ENCODE measurements at regions not wholly inside any gene's neighbourhood (a gene's known extent, or its start where the extent isn't known, plus 50 kb on each side); places are given as distances from the start of the nearest gene placed in this dataset.

DNA sequence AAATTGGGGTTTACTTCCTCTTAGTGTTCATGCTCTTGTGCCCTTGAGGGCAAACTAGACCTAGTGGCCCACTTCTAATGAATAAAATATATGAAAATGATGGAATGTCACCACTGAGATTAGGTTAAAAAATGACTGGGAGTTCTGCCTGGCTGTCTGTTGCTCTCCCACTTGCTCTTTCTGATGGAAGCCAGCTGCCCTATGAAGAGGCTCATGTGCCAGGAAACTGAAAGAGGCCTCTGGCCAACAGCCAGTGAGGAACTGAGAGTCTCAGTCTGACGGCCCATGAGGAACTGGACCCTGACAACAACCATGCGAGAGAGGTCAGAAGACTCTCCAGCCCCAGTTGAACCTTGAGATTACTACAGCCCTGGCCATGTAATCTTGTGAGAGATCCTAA lies 107.1 kb upstream of the FHIT start:
- no peaks in the 10 kb centered on the region for H3K4me1 ChIP-seq
- H3K9me3 ChIP-seq, result no peaks in the 10 kb centered on the region
- peak; percentile 72 to 80 for DNase-seq
- H3K4me3 ChIP-seq, result no peak overlapping the region
- intact Hi-C loops (cut with DNase I; ENCODE audit: low total_unique reads), result no loop called here
- TF ChIP-seq, protein P1, sequence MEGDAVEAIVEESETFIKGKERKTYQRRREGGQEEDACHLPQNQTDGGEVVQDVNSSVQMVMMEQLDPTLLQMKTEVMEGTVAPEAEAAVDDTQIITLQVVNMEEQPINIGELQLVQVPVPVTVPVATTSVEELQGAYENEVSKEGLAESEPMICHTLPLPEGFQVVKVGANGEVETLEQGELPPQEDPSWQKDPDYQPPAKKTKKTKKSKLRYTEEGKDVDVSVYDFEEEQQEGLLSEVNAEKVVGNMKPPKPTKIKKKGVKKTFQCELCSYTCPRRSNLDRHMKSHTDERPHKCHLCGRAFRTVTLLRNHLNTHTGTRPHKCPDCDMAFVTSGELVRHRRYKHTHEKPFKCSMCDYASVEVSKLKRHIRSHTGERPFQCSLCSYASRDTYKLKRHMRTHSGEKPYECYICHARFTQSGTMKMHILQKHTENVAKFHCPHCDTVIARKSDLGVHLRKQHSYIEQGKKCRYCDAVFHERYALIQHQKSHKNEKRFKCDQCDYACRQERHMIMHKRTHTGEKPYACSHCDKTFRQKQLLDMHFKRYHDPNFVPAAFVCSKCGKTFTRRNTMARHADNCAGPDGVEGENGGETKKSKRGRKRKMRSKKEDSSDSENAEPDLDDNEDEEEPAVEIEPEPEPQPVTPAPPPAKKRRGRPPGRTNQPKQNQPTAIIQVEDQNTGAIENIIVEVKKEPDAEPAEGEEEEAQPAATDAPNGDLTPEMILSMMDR (IDR thresholded peaks at IDR 0.05), result no peak
- no peaks in the 10 kb centered on the region for H3K36me3 ChIP-seq
- no peaks in the 10 kb centered on the region for H3K27me3 ChIP-seq
- no peak overlapping the region for H3K27ac ChIP-seq

DNA sequence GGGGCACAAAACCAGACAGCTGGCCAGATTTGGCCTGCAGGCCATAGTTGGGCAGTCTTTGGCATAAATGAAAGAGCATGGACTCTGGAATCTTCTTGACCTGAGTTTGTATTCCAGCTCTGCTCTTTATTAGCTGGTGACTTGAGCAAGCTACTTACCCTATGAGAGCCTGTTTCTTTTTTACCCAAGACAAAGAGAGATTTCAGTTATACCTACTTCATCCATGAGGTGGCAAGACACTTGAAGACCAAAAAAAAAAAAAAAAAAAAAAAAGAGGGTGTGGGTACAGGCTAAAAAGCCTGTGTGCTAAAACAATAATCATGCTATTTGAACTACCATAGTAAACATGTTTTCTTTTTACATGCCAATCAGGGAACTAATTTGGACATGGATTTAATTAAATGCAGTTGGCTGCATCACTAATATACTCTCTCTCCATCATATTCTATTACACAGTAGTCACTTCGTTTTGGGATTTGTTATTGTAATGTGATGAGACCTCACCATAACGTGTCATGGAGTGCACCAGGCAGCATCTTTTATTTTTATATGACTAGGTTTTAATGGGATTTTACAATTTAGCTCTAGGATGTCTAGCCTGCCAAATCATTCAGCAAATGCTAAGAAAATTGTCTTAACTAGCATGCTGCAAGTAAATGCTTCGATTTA lies 109.2 kb upstream of the FHIT start:
- Histone ChIP-seq H3K9me3 (no peaks in the 10 kb centered on the region), H3K4me1 (no peaks in the 10 kb centered on the region), H3K27ac (no peak overlapping the region), H3K27me3 (no peaks in the 10 kb centered on the region), H3K4me3 (no peak overlapping the region), H3K36me3 (no peaks in the 10 kb centered on the region)
- intact Hi-C loops (cut with DNase I; ENCODE audit: low total_unique reads), result no loop called here
- DNase-seq, result no peak
- TF ChIP-seq, protein P1 (IDR thresholded peaks at IDR 0.05), result no peak

DNA sequence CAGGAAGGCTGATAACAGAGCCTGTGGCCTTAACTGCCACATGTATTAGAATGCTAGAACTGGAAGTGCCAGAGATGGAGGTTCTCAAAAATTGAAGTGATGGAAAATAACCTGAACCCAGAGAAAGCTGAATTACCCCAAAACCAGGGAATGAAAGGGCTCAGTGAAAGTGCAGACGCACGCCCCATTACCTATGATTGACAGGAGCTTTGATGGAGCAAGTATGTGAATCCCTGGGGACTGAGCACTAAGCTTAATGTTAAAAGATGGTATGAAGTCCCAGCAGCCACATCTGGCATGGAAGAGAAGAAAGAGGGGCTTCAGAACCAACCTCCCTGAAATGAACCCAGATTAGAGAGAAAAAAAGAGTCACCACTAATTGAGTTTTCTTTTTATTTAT lies 118.4 kb upstream of the FHIT start:
- H3K36me3 ChIP-seq, result no peaks in the 10 kb centered on the region
- TF ChIP-seq, protein P1 (IDR thresholded peaks at IDR 0.05), result no peak
- H3K27ac ChIP-seq, result no peak overlapping the region
- H3K27me3 ChIP-seq, result no peaks in the 10 kb centered on the region
- H3K9me3 ChIP-seq, result no peaks in the 10 kb centered on the region
- H3K4me3 ChIP-seq, result no peak overlapping the region
- intact Hi-C loops (cut with DNase I; ENCODE audit: low total_unique reads), result no loop called here
- DNase-seq, result no peak
- no peaks in the 10 kb centered on the region for H3K4me1 ChIP-seq

DNA sequence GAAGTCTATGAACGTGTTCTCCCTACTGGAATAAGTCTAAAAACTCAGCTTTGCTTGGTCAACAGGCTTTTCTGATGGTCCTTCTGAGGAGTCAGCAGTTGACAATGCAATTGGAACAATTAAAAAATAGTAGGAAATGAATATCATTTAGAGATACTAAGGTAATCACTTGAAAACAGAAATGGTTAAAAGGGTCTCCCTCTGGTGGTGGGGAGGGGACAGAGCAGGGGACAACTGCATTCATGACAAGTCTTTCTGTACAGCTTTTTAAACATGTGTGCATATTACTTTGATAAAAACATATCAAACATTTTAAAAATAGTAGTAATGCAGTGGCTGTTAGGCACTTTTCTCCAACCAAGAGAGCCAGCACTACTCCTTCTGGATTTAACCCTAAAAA lies 119.9 kb upstream of the FHIT start:
- Histone ChIP-seq H3K27me3 (no peaks in the 10 kb centered on the region), H3K4me1 (no peaks in the 10 kb centered on the region), H3K9me3 (no peaks in the 10 kb centered on the region), H3K27ac (no peak overlapping the region), H3K4me3 (no peak overlapping the region), H3K36me3 (no peaks in the 10 kb centered on the region)
- TF ChIP-seq, protein P1 (IDR thresholded peaks at IDR 0.05), result no peak
- DNase-seq, result no peak
- intact Hi-C loops (cut with DNase I; ENCODE audit: low total_unique reads), result no loop called here

DNA sequence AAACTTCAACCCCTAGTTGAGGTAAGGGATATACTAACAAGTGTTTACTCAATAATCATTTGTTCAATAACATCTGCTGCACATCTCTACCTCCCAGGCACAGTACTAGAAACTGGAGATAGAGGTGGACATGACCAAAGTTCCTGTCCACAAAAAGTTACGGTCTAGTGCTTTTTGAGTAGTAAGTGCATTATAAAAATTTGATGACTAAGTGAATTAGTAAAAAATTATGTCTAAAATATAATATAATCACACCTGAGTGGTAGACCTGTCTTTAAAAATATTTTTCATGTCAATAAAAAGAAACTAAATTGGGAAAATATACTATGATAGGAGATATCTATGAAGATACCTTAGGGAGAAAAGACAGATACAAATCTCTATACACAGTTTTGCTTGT lies 121.5 kb upstream of the FHIT start:
- Histone ChIP-seq H3K4me1 (no peaks in the 10 kb centered on the region), H3K9me3 (no peaks in the 10 kb centered on the region), H3K4me3 (no peak overlapping the region), H3K27me3 (no peaks in the 10 kb centered on the region), H3K36me3 (no peaks in the 10 kb centered on the region), H3K27ac (no peak overlapping the region)
- intact Hi-C loops (cut with DNase I; ENCODE audit: low total_unique reads), result no loop called here
- TF ChIP-seq, protein P1 (IDR thresholded peaks at IDR 0.05), result no peak
- no peak for DNase-seq

DNA sequence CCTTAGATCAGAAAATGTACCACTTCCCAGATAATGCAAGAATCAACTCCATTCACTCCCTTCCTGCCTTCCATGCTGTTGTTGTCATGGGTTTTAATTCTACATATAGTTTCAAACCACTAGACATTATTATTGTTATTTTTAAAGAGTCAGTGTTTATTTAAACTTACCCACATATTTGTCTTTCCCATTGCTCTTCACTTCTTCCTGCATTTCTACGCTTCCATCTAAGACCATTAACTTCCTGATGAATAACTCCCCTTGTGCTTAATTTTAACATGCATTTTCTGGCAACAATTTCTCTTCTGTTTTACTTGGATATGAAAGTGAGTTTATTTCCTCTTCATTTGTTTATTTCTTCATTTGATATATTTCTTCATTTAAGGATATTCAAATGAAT lies 127.1 kb upstream of the FHIT start:
- no peak for DNase-seq
- TF ChIP-seq, protein P1 (IDR thresholded peaks at IDR 0.05), result no peak
- H3K27ac ChIP-seq, result no peak overlapping the region
- intact Hi-C loops (cut with DNase I; ENCODE audit: low total_unique reads), result no loop called here
- H3K27me3 ChIP-seq, result no peaks in the 10 kb centered on the region
- H3K9me3 ChIP-seq, result no peaks in the 10 kb centered on the region
- no peaks in the 10 kb centered on the region for H3K36me3 ChIP-seq
- H3K4me3 ChIP-seq, result no peak overlapping the region
- H3K4me1 ChIP-seq, result no peaks in the 10 kb centered on the region
